Muscle of leg (tissue), 3 donors: ENCODE measurements at regions not wholly inside any gene's neighbourhood (a gene's known extent, or its start where the extent isn't known, plus 50 kb on each side); places are given as distances from the start of the nearest gene placed in this dataset.

Source experiments
- DNase-seq: peaks from one replicate; pipeline ENCODE4 v3.0.0; 2013
- H3K27ac ChIP-seq: one replicate; pipeline ENCODE4 v1.5.1; 2013; ENCODE audit warnings: mild to moderate bottlenecking, low read length, control low read depth
- H3K27me3 ChIP-seq: one replicate; pipeline ENCODE4 v1.6.1; 2013; ENCODE audit warnings: low read length; ENCODE audit not compliant: control insufficient read depth, insufficient read depth
- H3K36me3 ChIP-seq: one replicate; pipeline ENCODE4 v1.6.1; 2013; ENCODE audit warnings: low read length; ENCODE audit not compliant: control insufficient read depth, insufficient read depth
- H3K4me1 ChIP-seq: one replicate; pipeline ENCODE4 v1.6.1; 2013; ENCODE audit warnings: low read length; ENCODE audit not compliant: control insufficient read depth, insufficient read depth
- H3K4me3 ChIP-seq: one replicate; pipeline ENCODE4 v1.5.1; 2013; ENCODE audit warnings: low read length, control low read depth
- H3K9me3 ChIP-seq: replicated peaks from 2 replicates; pipeline ENCODE4 v1.6.1; 2013; ENCODE audit warnings: low read depth, low read length; ENCODE audit not compliant: control insufficient read depth
- WGBS: methylation state at CpG from one replicate; pipeline ENCODE4 v1.1.5; 2013; ENCODE audit warnings: missing lambda C conversion rate; ENCODE audit not compliant: insufficient coverage; 5-methylcytosine and 5-hydroxymethylcytosine counted together

- no peak overlapping the region for H3K4me3 ChIP-seq
- no peaks in the 10 kb centered on the region for H3K27me3 ChIP-seq
- WGBS, result 98% methylated on average over 4 of the region's 6 CpGs
- H3K36me3 ChIP-seq, result no peaks in the 10 kb centered on the region
- H3K27ac ChIP-seq, result peak overlapping the region; percentile 94
- DNase-seq, result no peak
- no peaks in the 10 kb centered on the region for H3K9me3 ChIP-seq
- H3K4me1 ChIP-seq, result peaks cover 32% of the 10 kb centered on the region
Measured at GRCh38 chr5:67266654-67267350, 70.2 kb upstream of the CD180 start.

GRCh38 chr5:67265951-67266350 lies 69.4 kb upstream of the CD180 start:
- Histone ChIP-seq H3K36me3 (no peaks in the 10 kb centered on the region), H3K4me3 (no peak overlapping the region), H3K9me3 (no peaks in the 10 kb centered on the region), H3K27ac (no peak overlapping the region), H3K27me3 (no peaks in the 10 kb centered on the region), H3K4me1 (peaks cover 32% of the 10 kb centered on the region)
- DNase-seq, result no peak
- WGBS, result no CpG with 5 or more reads among the region's 1 CpG

GRCh38 chr5:67263656-67264408 lies 67.2 kb upstream of the CD180 start:
- H3K27ac ChIP-seq, result no peak overlapping the region
- no peak for DNase-seq
- WGBS, result 83% methylated on average over 3 of the region's 4 CpGs
- no peaks in the 10 kb centered on the region for H3K9me3 ChIP-seq
- peaks cover 19% of the 10 kb centered on the region for H3K4me1 ChIP-seq
- no peak overlapping the region for H3K4me3 ChIP-seq
- no peaks in the 10 kb centered on the region for H3K27me3 ChIP-seq
- H3K36me3 ChIP-seq, result no peaks in the 10 kb centered on the region

- DNase-seq, result no peak
- no peaks in the 10 kb centered on the region for H3K36me3 ChIP-seq
- peaks cover 12% of the 10 kb centered on the region for H3K4me1 ChIP-seq
- H3K4me3 ChIP-seq, result no peak overlapping the region
- no peaks in the 10 kb centered on the region for H3K27me3 ChIP-seq
- H3K9me3 ChIP-seq, result no peaks in the 10 kb centered on the region
- no peak overlapping the region for H3K27ac ChIP-seq
Measured at GRCh38 chr5:67262956-67263355, 66.4 kb upstream of the CD180 start.

- no peak for DNase-seq
- no peaks in the 10 kb centered on the region for H3K36me3 ChIP-seq
- no peak overlapping the region for H3K4me3 ChIP-seq
- peaks cover 4% of the 10 kb centered on the region for H3K4me1 ChIP-seq
- no peak overlapping the region for H3K27ac ChIP-seq
- H3K27me3 ChIP-seq, result no peaks in the 10 kb centered on the region
- no CpG with 5 or more reads among the region's 5 CpGs for WGBS
- no peaks in the 10 kb centered on the region for H3K9me3 ChIP-seq
Measured at GRCh38 chr5:67262206-67262605, 65.6 kb upstream of the CD180 start.

GRCh38 chr5:67259548-67260215 lies 63.1 kb upstream of the CD180 start:
- no peak overlapping the region for H3K4me3 ChIP-seq
- H3K4me1 ChIP-seq, result no peaks in the 10 kb centered on the region
- H3K36me3 ChIP-seq, result no peaks in the 10 kb centered on the region
- H3K27me3 ChIP-seq, result no peaks in the 10 kb centered on the region
- WGBS, result 73% methylated on average over 2 of the region's 5 CpGs
- H3K27ac ChIP-seq, result no peak overlapping the region
- H3K9me3 ChIP-seq, result no peaks in the 10 kb centered on the region
- no peak for DNase-seq

GRCh38 chr5:67257500-67257899 lies 60.9 kb upstream of the CD180 start:
- no peak overlapping the region for H3K4me3 ChIP-seq
- no CpG with 5 or more reads among the region's 2 CpGs for WGBS
- H3K27ac ChIP-seq, result no peak overlapping the region
- no peaks in the 10 kb centered on the region for H3K27me3 ChIP-seq
- no peaks in the 10 kb centered on the region for H3K4me1 ChIP-seq
- no peaks in the 10 kb centered on the region for H3K36me3 ChIP-seq
- no peaks in the 10 kb centered on the region for H3K9me3 ChIP-seq
- DNase-seq, result no peak

- H3K36me3 ChIP-seq, result no peaks in the 10 kb centered on the region
- H3K27ac ChIP-seq, result no peak overlapping the region
- H3K9me3 ChIP-seq, result no peaks in the 10 kb centered on the region
- H3K27me3 ChIP-seq, result no peaks in the 10 kb centered on the region
- H3K4me1 ChIP-seq, result no peaks in the 10 kb centered on the region
- H3K4me3 ChIP-seq, result no peak overlapping the region
- no CpG with 5 or more reads among the region's 1 CpG for WGBS
- DNase-seq, result no peak
Measured at GRCh38 chr5:67257077-67257476, 60.5 kb upstream of the CD180 start.

GRCh38 chr5:67255881-67256280 lies 59.3 kb upstream of the CD180 start:
- Histone ChIP-seq H3K4me3 (no peak overlapping the region), H3K27me3 (no peaks in the 10 kb centered on the region), H3K4me1 (no peaks in the 10 kb centered on the region), H3K9me3 (no peaks in the 10 kb centered on the region), H3K36me3 (no peaks in the 10 kb centered on the region), H3K27ac (no peak overlapping the region)
- no CpG with 5 or more reads among the region's 1 CpG for WGBS
- no peak for DNase-seq

- WGBS, result 78% methylated on average over 1 of the region's 2 CpGs
- Histone ChIP-seq H3K36me3 (no peaks in the 10 kb centered on the region), H3K9me3 (no peaks in the 10 kb centered on the region), H3K27me3 (no peaks in the 10 kb centered on the region), H3K27ac (no peak overlapping the region), H3K4me1 (peaks cover 2% of the 10 kb centered on the region), H3K4me3 (no peak overlapping the region)
- DNase-seq, result no peak
Measured at GRCh38 chr5:67253911-67254310, 57.3 kb upstream of the CD180 start.
